Activated T-helper 1 cell treated with anti-CD3 and anti-CD28 coated beads, Interleukin-12 subunit alpha, Interleukin-12 subunit beta, Interleukin-2, Interleukin-4 antibody, amounts not matched to agents 30 ng/mL and 10 ng/mL and 1 ng/mL, durations not matched to agents 14 hours and 24 hours and 36 hours (primary cell): ENCODE measurements at regions not wholly inside any gene's neighbourhood (a gene's known extent, or its start where the extent isn't known, plus 50 kb on each side); places are given as distances from the start of the nearest gene placed in this dataset.

Experiments used
- DNase-seq: peaks from one replicate; pipeline ENCODE4 v3.0.0; 2021; ENCODE audit warnings: low spot score
- H3K27ac Mint-ChIP-seq: one replicate; pipeline ENCODE4 v1.8.0; 2021; ENCODE audit warnings: mild to moderate bottlenecking, mixed read lengths
- H3K27me3 Mint-ChIP-seq: one replicate; pipeline ENCODE4 v1.8.0; 2022; ENCODE audit warnings: mild to moderate bottlenecking, moderate library complexity, mixed read lengths; ENCODE audit not compliant: insufficient read depth
- H3K36me3 Mint-ChIP-seq: one replicate; pipeline ENCODE4 v1.8.0; 2021; ENCODE audit warnings: low read depth, mixed read lengths
- H3K4me1 Mint-ChIP-seq: one replicate; pipeline ENCODE4 v1.8.0; 2021; ENCODE audit warnings: low read depth, mixed read lengths
- H3K4me3 Mint-ChIP-seq: one replicate; pipeline ENCODE4 v1.8.0; 2021; ENCODE audit warnings: mild to moderate bottlenecking, moderate library complexity, mixed read lengths
- H3K9me3 Mint-ChIP-seq: one replicate; pipeline ENCODE4 v1.8.0; 2021; ENCODE audit warnings: mixed read lengths
- intact Hi-C: fragments of 100-400 bp; cut with micrococcal nuclease; formaldehyde crosslinking; loops from one replicate; pipeline ENCODE4 v1.15.1; 2024

DNA sequence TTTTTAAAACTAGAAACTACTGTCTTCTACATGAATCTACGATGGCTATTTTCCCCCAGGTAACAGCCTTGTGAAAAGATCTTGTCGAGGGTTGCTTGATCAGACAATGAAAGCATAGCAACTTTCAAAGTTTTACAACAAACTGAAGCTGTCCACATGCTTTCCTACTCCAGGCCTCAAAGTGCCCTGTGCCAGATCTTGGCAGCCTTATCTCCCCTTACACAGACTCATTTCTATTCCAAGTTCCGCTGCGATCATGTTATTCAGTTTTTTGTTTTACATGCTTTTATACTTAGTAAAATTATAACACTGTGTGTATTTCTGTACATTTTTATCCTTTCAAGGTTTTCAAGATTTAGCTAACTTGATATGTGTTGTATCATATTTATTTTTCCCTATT, 661.7 kb upstream of the SORCS1 start:
- Mint-ChIP-seq H3K4me3 (no peak overlapping the region), H3K27me3 (no peaks in the 10 kb centered on the region), H3K36me3 (no peaks in the 10 kb centered on the region), H3K4me1 (no peaks in the 10 kb centered on the region), H3K27ac (no peak overlapping the region), H3K9me3 (peaks cover 7% of the 10 kb centered on the region)
- DNase-seq: no peak
- intact Hi-C loops: no loop called here

GRCh38 chr10:107814865-107815487, 650.5 kb upstream of the SORCS1 start:
- no peak for DNase-seq
- H3K4me1 Mint-ChIP-seq: no peaks in the 10 kb centered on the region
- intact Hi-C loops: no loop called here
- peaks cover 8% of the 10 kb centered on the region for H3K9me3 Mint-ChIP-seq
- no peak overlapping the region for H3K27ac Mint-ChIP-seq
- no peaks in the 10 kb centered on the region for H3K27me3 Mint-ChIP-seq
- H3K4me3 Mint-ChIP-seq: no peak overlapping the region
- no peaks in the 10 kb centered on the region for H3K36me3 Mint-ChIP-seq

DNA sequence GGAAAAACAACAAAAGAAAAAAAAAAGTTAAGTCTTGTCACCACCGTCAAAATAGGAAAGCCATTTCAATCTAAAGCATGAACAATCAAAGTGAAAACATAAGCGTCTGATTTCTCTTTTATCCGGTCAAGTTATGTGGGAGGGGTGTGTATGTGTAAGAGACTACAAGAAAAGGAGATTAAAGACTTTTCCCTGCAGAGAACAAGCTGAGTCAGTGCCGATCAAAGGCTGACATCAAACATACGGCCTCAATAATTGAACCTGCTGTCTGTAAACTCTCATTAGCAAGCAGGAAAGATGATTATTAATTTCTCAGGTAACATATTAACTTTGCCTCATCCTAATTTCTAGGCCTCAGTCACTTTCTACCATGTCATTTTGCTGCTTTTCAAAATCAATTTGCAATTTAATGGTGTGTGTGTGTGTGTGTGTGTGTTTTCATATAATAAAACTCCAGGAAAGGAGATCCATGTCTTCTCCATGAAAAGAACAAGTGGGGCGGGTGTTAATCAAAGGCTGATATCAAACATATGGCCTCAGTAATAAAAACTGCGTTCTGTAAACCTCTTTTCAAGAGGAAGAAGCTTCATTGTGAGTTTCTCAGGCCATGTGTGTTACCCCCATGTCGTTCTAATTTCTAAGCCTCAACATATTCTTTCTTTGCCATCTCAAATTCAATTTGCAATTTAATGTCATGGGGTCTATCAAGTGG, 649.1 kb upstream of the SORCS1 start:
- Mint-ChIP-seq H3K4me3 (no peak overlapping the region), H3K36me3 (no peaks in the 10 kb centered on the region), H3K9me3 (peaks cover 3% of the 10 kb centered on the region), H3K27ac (no peak overlapping the region), H3K27me3 (no peaks in the 10 kb centered on the region), H3K4me1 (no peaks in the 10 kb centered on the region)
- intact Hi-C loops: no loop called here
- DNase-seq: no peak

- no peak overlapping the region for H3K27ac Mint-ChIP-seq
- H3K27me3 Mint-ChIP-seq: no peaks in the 10 kb centered on the region
- peaks cover 3% of the 10 kb centered on the region for H3K9me3 Mint-ChIP-seq
- H3K4me1 Mint-ChIP-seq: no peaks in the 10 kb centered on the region
- H3K4me3 Mint-ChIP-seq: no peak overlapping the region
- H3K36me3 Mint-ChIP-seq: no peaks in the 10 kb centered on the region
- no peak for DNase-seq
- intact Hi-C loops: no loop called here
Measured at GRCh38 chr10:107809889-107810288, 645.4 kb upstream of the SORCS1 start.

GRCh38 chr10:107807836-107808235, 643.3 kb upstream of the SORCS1 start:
- no peaks in the 10 kb centered on the region for H3K4me1 Mint-ChIP-seq
- no peak overlapping the region for H3K27ac Mint-ChIP-seq
- H3K36me3 Mint-ChIP-seq: no peaks in the 10 kb centered on the region
- H3K4me3 Mint-ChIP-seq: no peak overlapping the region
- no peaks in the 10 kb centered on the region for H3K27me3 Mint-ChIP-seq
- intact Hi-C loops: no loop called here
- peaks cover 3% of the 10 kb centered on the region for H3K9me3 Mint-ChIP-seq
- no peak for DNase-seq

DNA sequence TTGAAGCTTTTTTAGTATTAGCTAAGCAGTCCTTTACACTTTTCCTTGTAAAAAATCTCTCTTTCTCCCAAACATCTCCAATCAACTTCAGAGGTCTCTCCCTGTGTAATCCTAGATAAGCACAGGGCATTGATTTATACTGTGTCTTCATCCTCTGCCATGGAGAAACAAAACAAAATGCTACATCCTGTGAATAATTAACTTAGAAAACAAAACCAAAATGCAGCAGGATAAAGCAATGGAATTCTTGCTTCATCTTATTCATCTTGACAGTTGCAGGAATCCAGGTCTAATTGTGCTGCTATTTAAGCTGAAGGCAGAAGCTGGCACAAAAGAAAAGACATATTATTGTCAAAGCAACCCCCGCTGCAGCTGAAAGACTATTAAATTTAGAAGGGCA, 641.5 kb upstream of the SORCS1 start:
- intact Hi-C loops: no loop called here
- no peak overlapping the region for H3K27ac Mint-ChIP-seq
- no peaks in the 10 kb centered on the region for H3K36me3 Mint-ChIP-seq
- no peak for DNase-seq
- peaks cover 3% of the 10 kb centered on the region for H3K9me3 Mint-ChIP-seq
- no peak overlapping the region for H3K4me3 Mint-ChIP-seq
- no peaks in the 10 kb centered on the region for H3K4me1 Mint-ChIP-seq
- no peaks in the 10 kb centered on the region for H3K27me3 Mint-ChIP-seq

- no peaks in the 10 kb centered on the region for H3K36me3 Mint-ChIP-seq
- no peaks in the 10 kb centered on the region for H3K27me3 Mint-ChIP-seq
- DNase-seq: no peak
- H3K27ac Mint-ChIP-seq: no peak overlapping the region
- peaks cover 4% of the 10 kb centered on the region for H3K9me3 Mint-ChIP-seq
- no peak overlapping the region for H3K4me3 Mint-ChIP-seq
- intact Hi-C loops: no loop called here
- H3K4me1 Mint-ChIP-seq: no peaks in the 10 kb centered on the region
Measured at GRCh38 chr10:107803546-107803945, 639.0 kb upstream of the SORCS1 start.

GRCh38 chr10:107800061-107800460, 635.6 kb upstream of the SORCS1 start:
- Mint-ChIP-seq H3K27ac (no peak overlapping the region), H3K4me1 (no peaks in the 10 kb centered on the region), H3K9me3 (peaks cover 4% of the 10 kb centered on the region), H3K27me3 (no peaks in the 10 kb centered on the region), H3K36me3 (no peaks in the 10 kb centered on the region), H3K4me3 (no peak overlapping the region)
- no peak for DNase-seq
- intact Hi-C loops: no loop called here

GRCh38 chr10:107790271-107790670, 625.8 kb upstream of the SORCS1 start:
- no peaks in the 10 kb centered on the region for H3K27me3 Mint-ChIP-seq
- H3K36me3 Mint-ChIP-seq: no peaks in the 10 kb centered on the region
- H3K27ac Mint-ChIP-seq: no peak overlapping the region
- H3K4me1 Mint-ChIP-seq: no peaks in the 10 kb centered on the region
- intact Hi-C loops: no loop called here
- H3K4me3 Mint-ChIP-seq: no peak overlapping the region
- DNase-seq: no peak
- peaks cover 5% of the 10 kb centered on the region for H3K9me3 Mint-ChIP-seq

DNA sequence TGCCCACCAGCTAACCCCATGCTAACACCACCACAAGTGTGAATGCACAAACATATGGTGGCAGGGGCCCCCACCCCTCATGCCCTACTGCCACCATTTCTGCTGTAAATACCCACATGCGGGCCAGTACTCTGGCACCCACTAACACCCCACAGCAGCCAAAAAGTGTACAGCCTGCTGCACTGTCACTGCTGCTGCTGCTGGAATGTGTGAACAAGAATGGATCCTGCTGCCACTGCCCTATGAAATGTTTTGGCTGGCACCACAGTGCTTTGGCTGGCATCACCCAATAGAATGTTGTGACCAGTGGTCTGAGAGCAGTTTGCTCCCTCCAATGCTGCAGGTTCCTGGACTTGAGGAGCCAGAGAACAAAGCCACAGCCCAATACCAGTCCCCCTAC, 606.6 kb upstream of the SORCS1 start:
- no peak for DNase-seq
- no peak overlapping the region for H3K4me3 Mint-ChIP-seq
- H3K4me1 Mint-ChIP-seq: no peaks in the 10 kb centered on the region
- no peaks in the 10 kb centered on the region for H3K27me3 Mint-ChIP-seq
- no peak overlapping the region for H3K27ac Mint-ChIP-seq
- no peaks in the 10 kb centered on the region for H3K36me3 Mint-ChIP-seq
- peaks cover 10% of the 10 kb centered on the region for H3K9me3 Mint-ChIP-seq
- intact Hi-C loops: no loop called here

DNA sequence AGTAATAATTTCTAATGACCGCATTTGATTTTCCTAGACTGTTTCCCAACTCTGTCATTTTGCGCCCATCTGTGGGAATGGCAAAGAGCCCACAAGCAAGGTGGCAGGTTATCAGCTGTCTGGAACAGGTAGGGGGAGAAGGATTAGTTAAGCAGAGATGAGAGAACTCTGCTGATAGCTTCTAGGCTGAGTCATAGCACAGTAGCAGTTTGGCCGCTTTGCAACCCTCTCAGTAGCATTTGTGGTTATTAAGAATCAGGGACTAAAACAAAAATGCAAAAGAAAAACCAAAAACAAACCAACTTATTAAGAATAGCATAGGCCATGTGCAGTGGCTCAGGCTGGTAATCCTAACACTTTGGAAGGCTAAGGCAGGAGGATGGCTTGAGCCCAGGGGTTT, 602.7 kb upstream of the SORCS1 start:
- H3K27ac Mint-ChIP-seq: no peak overlapping the region
- intact Hi-C loops: no loop called here

DNA sequence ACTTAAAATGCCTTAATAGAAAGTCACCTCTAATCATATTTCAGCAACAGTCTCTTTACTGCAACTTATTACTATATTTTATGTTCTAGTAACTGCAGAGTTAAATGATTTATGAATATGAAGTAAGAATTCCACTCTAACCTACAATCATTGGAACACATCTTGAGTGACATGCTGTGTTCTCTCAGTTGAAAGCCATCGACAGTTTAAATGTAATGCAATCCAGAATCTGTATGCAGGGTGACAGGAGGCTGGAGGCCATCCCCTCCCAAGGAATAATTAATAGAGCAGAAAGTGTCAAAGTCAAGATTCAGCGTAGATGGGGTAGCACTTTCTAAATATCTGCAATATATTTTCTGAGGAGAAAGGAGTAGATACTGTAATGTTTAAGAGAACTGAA, 590.3 kb upstream of the SORCS1 start:
- DNase-seq: no peak
- Mint-ChIP-seq H3K36me3 (no peaks in the 10 kb centered on the region), H3K4me1 (no peaks in the 10 kb centered on the region), H3K27ac (no peak overlapping the region), H3K27me3 (no peaks in the 10 kb centered on the region), H3K9me3 (peaks cover 3% of the 10 kb centered on the region), H3K4me3 (no peak overlapping the region)
- intact Hi-C loops: no loop called here

More for the DNA sequence above, 602.7 kb upstream of the SORCS1 start:
- DNase-seq: no peak
- no peaks in the 10 kb centered on the region for H3K27me3 Mint-ChIP-seq
- no peak overlapping the region for H3K4me3 Mint-ChIP-seq
- H3K36me3 Mint-ChIP-seq: no peaks in the 10 kb centered on the region
- H3K9me3 Mint-ChIP-seq: peaks cover 10% of the 10 kb centered on the region
- no peaks in the 10 kb centered on the region for H3K4me1 Mint-ChIP-seq

- Mint-ChIP-seq H3K27me3 (no peaks in the 10 kb centered on the region), H3K4me1 (no peaks in the 10 kb centered on the region), H3K27ac (no peak overlapping the region), H3K9me3 (peaks cover 20% of the 10 kb centered on the region), H3K36me3 (no peaks in the 10 kb centered on the region), H3K4me3 (no peak overlapping the region)
- intact Hi-C loops: no loop called here
- DNase-seq: no peak
Measured at GRCh38 chr10:107749235-107749634, 584.7 kb upstream of the SORCS1 start.

DNA sequence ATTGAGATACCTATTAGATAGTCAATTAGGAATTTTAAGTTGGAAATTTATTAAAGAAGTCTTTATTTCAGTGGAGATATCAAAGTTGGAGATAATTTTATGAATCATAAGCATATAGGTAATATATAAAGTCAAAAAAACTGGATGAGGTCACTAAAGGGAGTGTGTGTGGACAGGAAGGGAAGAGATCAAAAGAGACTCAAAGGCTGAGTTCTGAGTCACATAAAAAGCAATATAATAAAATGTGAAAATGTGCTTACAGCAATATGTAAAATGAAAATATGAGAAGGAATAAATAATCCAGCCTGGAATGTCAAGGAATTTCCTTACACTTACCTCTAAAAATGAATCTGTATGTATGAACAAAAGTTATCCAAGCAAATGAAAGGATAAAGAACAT, 583.3 kb upstream of the SORCS1 start:
- peaks cover 20% of the 10 kb centered on the region for H3K9me3 Mint-ChIP-seq
- H3K36me3 Mint-ChIP-seq: no peaks in the 10 kb centered on the region
- intact Hi-C loops: no loop called here
- no peak overlapping the region for H3K4me3 Mint-ChIP-seq
- H3K27ac Mint-ChIP-seq: no peak overlapping the region
- H3K27me3 Mint-ChIP-seq: no peaks in the 10 kb centered on the region
- H3K4me1 Mint-ChIP-seq: no peaks in the 10 kb centered on the region
- DNase-seq: no peak
